Naive thymus-derived CD4-positive, alpha-beta T cell (primary cell): ENCODE measurements at regions not wholly inside any gene's neighbourhood (a gene's known extent, or its start where the extent isn't known, plus 50 kb on each side); places are given as distances from the start of the nearest gene placed in this dataset.

Experiments
- ATAC-seq: fragments of 150-1000 bp; cut with Tn5 transposase; 2 replicates; pipeline ENCODE4 v1.10.0; 2021; ENCODE audit warnings: mild to moderate bottlenecking, moderate library complexity
- CTCF ChIA-PET: fragments of 350-600 bp; sonication (Branson Sonifier 250); formaldehyde crosslinking; loops from one replicate; lab custom pipeline; 2021; ENCODE audit warnings: antibody characterized with exemption; lab: Charles Lee
- POLR2A ChIA-PET: fragments of 350-600 bp; sonication (Branson Sonifier 250); formaldehyde crosslinking; loops from one replicate; lab custom pipeline; 2021; ENCODE audit warnings: antibody characterized with exemption, inconsistent platforms; lab: Charles Lee
- DNase-seq, 9 donors: peaks; one replicate each; pipeline versions ENCODE4 v3.0.0 to v3.0.0-alpha.2; 2020 to 2022; ENCODE audit warnings: mixed read lengths in 1 of 9
- H3K27ac ChIP-seq: one replicate; pipeline ENCODE4 v1.7.0; 2013; ENCODE audit warnings: mild to moderate bottlenecking, low read depth, low read length, moderate library complexity
- H3K27me3 ChIP-seq, 2 donors: one replicate each; pipeline ENCODE4 v1.7.0; 2013; ENCODE audit warnings: low read length in 2 of 2, mild to moderate bottlenecking in 2 of 2, moderate library complexity in 2 of 2; ENCODE audit not compliant: control insufficient read depth in 2 of 2, insufficient read depth in 2 of 2
- H3K36me3 ChIP-seq, 3 experiments: 1 replicate in 2 of 3; 2 replicates in 1 of 3; pipeline ENCODE4 v1.7.0; 2013; ENCODE audit warnings: low read length in 3 of 3, mild to moderate bottlenecking in 3 of 3, moderate library complexity in 1 of 3; ENCODE audit not compliant: insufficient read depth in 3 of 3, control insufficient read depth in 2 of 3
- H3K4me1 ChIP-seq, 2 donors: one replicate each; pipeline ENCODE4 v1.7.0; 2013; ENCODE audit warnings: low read length in 2 of 2, mild to moderate bottlenecking in 2 of 2, moderate library complexity in 1 of 2; ENCODE audit not compliant: control insufficient read depth in 2 of 2, insufficient read depth in 2 of 2
- H3K4me3 ChIP-seq: 2 replicates; pipeline ENCODE4 v1.7.0; 2013; ENCODE audit warnings: mild to moderate bottlenecking, low read length
- H3K9me3 ChIP-seq, 3 experiments: 1 replicate in 2 of 3; 2 replicates in 1 of 3; pipeline ENCODE4 v1.7.0; 2013; ENCODE audit warnings: low read length in 3 of 3; ENCODE audit not compliant: control insufficient read depth in 2 of 3
- H3K27ac Mint-ChIP-seq, 9 donors: one replicate each; pipeline ENCODE4 v1.8.0; 2020 to 2022; ENCODE audit warnings: mixed read lengths in 9 of 9, mild to moderate bottlenecking in 8 of 9, moderate library complexity in 5 of 9, inconsistent platforms in 2 of 9
- H3K27me3 Mint-ChIP-seq, 5 donors: one replicate each; pipeline ENCODE4 v1.8.0; 2021 to 2022; ENCODE audit warnings: mixed read lengths in 5 of 5, mild to moderate bottlenecking in 1 of 5
- H3K36me3 Mint-ChIP-seq, 5 donors: one replicate each; pipeline ENCODE4 v1.8.0; 2020 to 2022; ENCODE audit warnings: mixed read lengths in 5 of 5, mild to moderate bottlenecking in 3 of 5, inconsistent platforms in 1 of 5
- H3K4me1 Mint-ChIP-seq, 7 donors: one replicate each; pipeline ENCODE4 v1.8.0; 2020 to 2022; ENCODE audit warnings: mixed read lengths in 7 of 7, mild to moderate bottlenecking in 3 of 7, inconsistent platforms in 1 of 7
- H3K4me3 Mint-ChIP-seq, 10 donors: one replicate each; pipeline ENCODE4 v1.8.0; 2020 to 2022; ENCODE audit warnings: mild to moderate bottlenecking in 10 of 10, mixed read lengths in 10 of 10, moderate library complexity in 6 of 10, inconsistent platforms in 2 of 10
- H3K9me3 Mint-ChIP-seq, 11 donors: one replicate each; pipeline ENCODE4 v1.8.0; 2020 to 2022; ENCODE audit warnings: mixed read lengths in 11 of 11, mild to moderate bottlenecking in 4 of 11, inconsistent platforms in 1 of 11, moderate library complexity in 1 of 11
- intact Hi-C, 2 donors: fragments of 100-400 bp; cut with micrococcal nuclease; formaldehyde crosslinking; loops; one replicate each; pipeline ENCODE4 v1.15.1; 2023

DNA sequence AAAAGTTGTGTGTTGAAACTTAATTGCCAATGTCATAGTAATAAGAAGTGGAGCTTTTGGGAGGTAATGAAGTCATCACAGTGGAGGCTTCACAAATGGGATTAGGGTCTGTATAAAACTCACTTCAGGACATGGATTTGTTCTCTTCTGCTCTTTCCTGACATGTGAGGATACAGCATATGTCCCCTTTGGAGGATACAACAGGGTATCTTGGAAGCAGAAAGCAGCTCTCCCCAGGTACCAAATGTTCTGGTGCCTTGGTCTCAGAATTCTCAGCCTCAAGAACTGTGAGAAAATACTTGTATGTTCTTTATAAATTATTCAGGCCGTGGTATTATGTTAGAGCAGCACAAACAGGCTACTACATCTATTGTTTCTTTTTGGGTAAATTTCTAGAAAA is 210.9 kb downstream of the DIPK2A start:
- DNase-seq (no peak), ATAC-seq (no peak)
- peaks cover 0 to under 1% (median 0%) of the 10 kb centered on the region in 7 donors for H3K4me1 Mint-ChIP-seq
- intact Hi-C loops = no loop called here
- H3K36me3 ChIP-seq = no peaks in the 10 kb centered on the region
- peaks cover 0 to 5% (median 0%) of the 10 kb centered on the region in 5 donors for H3K36me3 Mint-ChIP-seq
- H3K27ac ChIP-seq = no peak overlapping the region
- no peaks in the 10 kb centered on the region for H3K4me1 ChIP-seq
- H3K27ac Mint-ChIP-seq = no peak overlapping the region
- H3K4me3 Mint-ChIP-seq = no peak overlapping the region
- ChIA-PET CTCF (no interaction called here), POLR2A (no interaction called here)
- H3K4me3 ChIP-seq = no peak overlapping the region
- peaks cover 0 to 14% (median 8%) of the 10 kb centered on the region in 11 donors for H3K9me3 Mint-ChIP-seq
- H3K9me3 ChIP-seq = peaks cover 0 to 3% (median 0%) of the 10 kb centered on the region in 3 experiments
- H3K27me3 Mint-ChIP-seq = no peaks in the 10 kb centered on the region
- no peaks in the 10 kb centered on the region for H3K27me3 ChIP-seq

DNA sequence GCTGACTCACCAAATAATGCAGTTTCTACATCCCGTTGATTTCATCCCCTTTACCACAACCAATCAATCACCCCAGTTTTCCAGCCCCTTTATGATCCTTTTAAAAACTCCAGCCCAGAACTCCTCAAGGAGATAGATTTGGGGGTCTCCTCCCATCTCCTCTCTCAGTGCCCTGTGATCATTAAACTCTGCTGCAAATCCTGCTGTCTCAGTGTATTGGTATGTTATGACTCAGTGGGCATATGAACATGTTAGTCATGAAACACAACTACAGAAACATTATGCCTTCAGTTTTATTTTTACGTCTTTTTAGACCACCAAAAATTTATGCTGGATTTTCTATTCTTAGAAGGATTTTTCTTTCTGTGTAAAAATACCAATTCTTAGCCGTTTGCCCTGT is 213.7 kb downstream of the DIPK2A start:
- ATAC-seq = no peak
- H3K4me1 Mint-ChIP-seq = peaks cover 0 to 19% (median 10%) of the 10 kb centered on the region in 7 donors
- no peak overlapping the region for H3K4me3 ChIP-seq
- no peaks in the 10 kb centered on the region for H3K27me3 Mint-ChIP-seq
- H3K9me3 ChIP-seq = peaks cover 0 to 3% (median 0%) of the 10 kb centered on the region in 3 experiments
- H3K36me3 Mint-ChIP-seq = peaks cover 0 to 5% (median 0%) of the 10 kb centered on the region in 5 donors
- peaks cover 0 to 14% (median 8%) of the 10 kb centered on the region in 11 donors for H3K9me3 Mint-ChIP-seq
- H3K36me3 ChIP-seq = no peaks in the 10 kb centered on the region
- H3K4me1 ChIP-seq = no peaks in the 10 kb centered on the region
- no peak for DNase-seq
- H3K27me3 ChIP-seq = no peaks in the 10 kb centered on the region
- POLR2A ChIA-PET = no interaction called here
- no peak overlapping the region for H3K4me3 Mint-ChIP-seq
- no peak overlapping the region for H3K27ac ChIP-seq
- intact Hi-C loops = no loop called here
- no peak overlapping the region for H3K27ac Mint-ChIP-seq
- CTCF ChIA-PET = no interaction called here

DNA sequence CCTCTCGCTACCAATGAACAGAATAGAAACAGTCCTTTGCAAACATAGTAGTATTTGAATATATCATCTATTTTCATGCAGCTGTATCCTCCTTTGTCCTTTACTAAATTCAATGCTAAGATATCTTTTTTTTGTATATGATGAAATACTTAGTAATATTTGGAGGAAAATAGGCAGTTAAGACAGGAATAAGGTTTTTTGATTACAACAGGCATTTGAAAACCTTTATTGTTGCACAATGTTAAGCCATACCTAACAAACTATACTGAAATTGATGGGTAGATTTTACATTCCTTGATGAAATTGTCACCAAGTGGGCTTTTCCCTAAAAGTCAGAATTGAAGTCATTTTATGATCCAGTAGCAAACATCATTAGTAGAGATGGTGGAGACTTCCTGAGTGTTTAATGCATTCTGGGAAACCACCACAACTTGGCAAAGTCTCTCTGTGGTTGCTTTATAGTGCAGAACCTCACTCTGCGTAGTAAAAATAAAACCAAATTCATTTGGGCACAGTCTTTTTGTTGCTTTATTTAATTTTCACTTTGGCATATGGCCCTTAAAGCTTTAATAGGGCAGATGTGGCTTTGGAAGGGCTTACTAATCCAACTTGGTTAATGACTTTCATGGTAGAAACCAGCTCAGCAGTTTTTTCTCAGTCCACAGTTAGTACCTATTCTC is 216.0 kb downstream of the DIPK2A start:
- peaks cover 0 to 19% (median 10%) of the 10 kb centered on the region in 7 donors for H3K4me1 Mint-ChIP-seq
- no peak overlapping the region for H3K27ac ChIP-seq
- H3K4me1 ChIP-seq = no peaks in the 10 kb centered on the region
- no peaks in the 10 kb centered on the region for H3K27me3 Mint-ChIP-seq
- DNase-seq = no peak
- peaks cover 0 to 24% (median 8%) of the 10 kb centered on the region in 11 donors for H3K9me3 Mint-ChIP-seq
- peaks cover 0 to 5% (median 0%) of the 10 kb centered on the region in 5 donors for H3K36me3 Mint-ChIP-seq
- H3K36me3 ChIP-seq = no peaks in the 10 kb centered on the region
- ChIA-PET CTCF (no interaction called here), POLR2A (no interaction called here)
- no peak overlapping the region for H3K27ac Mint-ChIP-seq
- peaks cover 0 to 3% (median 0%) of the 10 kb centered on the region in 3 experiments for H3K9me3 ChIP-seq
- H3K4me3 Mint-ChIP-seq = peak overlapping the region in 2 of 10 donors; percentile 5 to 35
- intact Hi-C loops = no loop called here
- no peak overlapping the region for H3K4me3 ChIP-seq
- no peak for ATAC-seq
- H3K27me3 ChIP-seq = no peaks in the 10 kb centered on the region

DNA sequence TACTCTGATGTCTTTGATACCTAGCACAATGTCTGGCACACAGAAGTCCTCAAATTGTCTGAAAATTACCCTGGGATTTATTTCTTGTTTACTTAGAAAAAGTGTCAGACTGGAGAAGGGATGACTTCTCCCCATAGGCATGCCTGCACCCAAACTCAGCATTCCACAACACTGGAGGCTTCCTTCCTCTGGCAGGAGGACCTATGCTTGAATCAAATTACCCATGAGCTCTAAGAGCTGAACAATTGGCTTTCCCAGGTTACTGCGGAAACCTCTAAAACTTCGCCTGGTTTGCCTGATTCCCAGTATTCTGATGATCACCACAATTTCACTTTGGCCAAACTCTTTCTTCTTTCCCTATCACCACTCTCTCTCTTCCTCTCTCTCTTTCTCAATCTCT is 217.4 kb downstream of the DIPK2A start:
- Histone ChIP-seq H3K9me3 (peaks cover 0 to 3% (median 0%) of the 10 kb centered on the region in 3 experiments), H3K36me3 (no peaks in the 10 kb centered on the region), H3K4me3 (no peak overlapping the region), H3K27me3 (no peaks in the 10 kb centered on the region), H3K27ac (no peak overlapping the region), H3K4me1 (no peaks in the 10 kb centered on the region)
- intact Hi-C loops = no loop called here
- Mint-ChIP-seq H3K4me1 (peaks cover 0 to 19% (median 10%) of the 10 kb centered on the region in 7 donors), H3K9me3 (peaks cover 3 to 33% (median 11%) of the 10 kb centered on the region in 11 donors), H3K27me3 (no peaks in the 10 kb centered on the region), H3K27ac (no peak overlapping the region), H3K4me3 (no peak overlapping the region), H3K36me3 (peaks cover 0 to 5% (median 0%) of the 10 kb centered on the region in 5 donors)
- no peak for DNase-seq
- ChIA-PET POLR2A (no interaction called here), CTCF (no interaction called here)
- no peak for ATAC-seq

DNA sequence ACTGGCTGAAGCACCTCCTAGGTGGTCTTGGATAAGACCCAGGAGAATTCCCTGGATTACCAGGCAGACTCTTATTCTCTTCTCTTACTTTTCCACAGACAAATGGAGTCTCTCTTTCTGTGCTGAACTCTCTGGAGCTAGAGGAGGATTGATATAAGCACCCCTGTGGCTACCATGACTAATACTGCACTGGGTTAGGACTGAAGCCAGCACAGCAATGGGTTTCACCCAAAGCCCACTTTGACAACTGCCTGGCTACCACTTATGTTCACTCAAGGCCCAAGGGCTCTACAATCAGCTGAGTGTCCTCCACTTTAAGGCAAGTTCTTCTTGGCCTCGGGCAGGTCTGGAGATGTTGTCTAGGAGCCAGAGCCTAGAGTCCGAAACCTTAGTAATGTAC is 225.5 kb downstream of the DIPK2A start:
- ChIA-PET CTCF (no interaction called here), POLR2A (no interaction called here)
- no peak for ATAC-seq
- H3K27ac Mint-ChIP-seq = no peak overlapping the region
- no peak for DNase-seq
- intact Hi-C loops = no loop called here
- H3K36me3 Mint-ChIP-seq = peaks cover 0 to 6% (median 0%) of the 10 kb centered on the region in 5 donors
- Histone ChIP-seq H3K36me3 (no peaks in the 10 kb centered on the region), H3K9me3 (no peaks in the 10 kb centered on the region), H3K27ac (no peak overlapping the region), H3K4me3 (no peak overlapping the region), H3K4me1 (no peaks in the 10 kb centered on the region), H3K27me3 (no peaks in the 10 kb centered on the region)
- H3K9me3 Mint-ChIP-seq = peaks cover 3 to 55% (median 18%) of the 10 kb centered on the region in 11 donors
- H3K4me1 Mint-ChIP-seq = no peaks in the 10 kb centered on the region
- no peak overlapping the region for H3K4me3 Mint-ChIP-seq
- peaks cover 0 to 19% (median 4%) of the 10 kb centered on the region in 5 donors for H3K27me3 Mint-ChIP-seq

DNA sequence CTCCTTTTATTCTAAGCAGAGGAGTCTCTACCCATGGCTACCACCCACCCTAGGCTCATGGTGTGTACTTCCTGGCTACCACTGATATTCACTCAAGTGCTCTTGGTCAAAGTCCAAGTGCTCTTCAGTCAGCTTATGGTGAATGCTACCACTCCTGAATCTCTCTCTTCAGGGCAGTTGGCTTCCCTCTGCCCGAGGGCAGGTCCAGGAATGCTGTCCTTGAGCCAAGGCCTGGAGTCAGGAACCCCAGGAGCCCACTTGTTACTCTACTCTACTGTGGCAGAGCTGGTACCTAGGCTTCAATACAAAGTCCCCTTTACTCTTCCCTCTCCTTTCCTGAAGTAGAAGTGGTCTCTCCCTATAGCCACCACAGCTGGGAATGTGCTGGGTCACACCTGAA is 226.0 kb downstream of the DIPK2A start:
- Mint-ChIP-seq H3K27me3 (peaks cover 0 to 19% (median 4%) of the 10 kb centered on the region in 5 donors), H3K36me3 (peaks cover 0 to 6% (median 0%) of the 10 kb centered on the region in 5 donors), H3K4me1 (no peaks in the 10 kb centered on the region), H3K4me3 (no peak overlapping the region), H3K27ac (no peak overlapping the region), H3K9me3 (peaks cover 3 to 52% (median 18%) of the 10 kb centered on the region in 11 donors)
- H3K4me3 ChIP-seq = no peak overlapping the region
- H3K27ac ChIP-seq = no peak overlapping the region
- ATAC-seq (no peak), DNase-seq (no peak)
- POLR2A ChIA-PET = no interaction called here
- no peaks in the 10 kb centered on the region for H3K36me3 ChIP-seq
- intact Hi-C loops = no loop called here
- H3K27me3 ChIP-seq = no peaks in the 10 kb centered on the region
- no peaks in the 10 kb centered on the region for H3K9me3 ChIP-seq
- no peaks in the 10 kb centered on the region for H3K4me1 ChIP-seq
- CTCF ChIA-PET = no interaction called here

DNA sequence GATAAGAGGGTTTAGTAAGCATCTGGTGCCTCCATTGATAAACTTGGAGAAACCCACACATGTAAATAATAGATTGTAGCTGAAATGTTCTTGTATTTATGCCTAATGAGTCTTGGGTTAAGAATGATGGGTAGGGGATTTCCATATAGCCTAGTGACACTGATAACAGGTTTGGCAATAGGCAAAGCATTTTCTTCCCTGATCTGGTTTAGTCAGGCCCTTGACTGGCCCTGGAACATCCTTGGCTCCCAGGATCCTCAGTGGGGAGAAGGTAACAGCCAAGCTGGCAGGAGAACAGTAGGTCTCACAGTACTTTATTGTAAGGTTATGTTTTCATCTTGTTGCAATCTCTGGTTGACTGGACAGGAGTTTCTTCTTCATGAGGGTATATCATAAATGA is 228.4 kb downstream of the DIPK2A start:
- intact Hi-C loops = no loop called here
- ChIA-PET CTCF (no interaction called here), POLR2A (no interaction called here)
- H3K4me3 ChIP-seq = no peak overlapping the region
- no peak overlapping the region for H3K27ac Mint-ChIP-seq
- DNase-seq = no peak
- peaks cover 1 to 35% (median 8%) of the 10 kb centered on the region in 11 donors for H3K9me3 Mint-ChIP-seq
- no peak overlapping the region for H3K4me3 Mint-ChIP-seq
- no peaks in the 10 kb centered on the region for H3K4me1 ChIP-seq
- H3K27me3 Mint-ChIP-seq = peaks cover 0 to 14% (median 9%) of the 10 kb centered on the region in 5 donors
- H3K9me3 ChIP-seq = no peaks in the 10 kb centered on the region
- no peaks in the 10 kb centered on the region for H3K36me3 ChIP-seq
- ATAC-seq = no peak
- no peaks in the 10 kb centered on the region for H3K27me3 ChIP-seq
- no peak overlapping the region for H3K27ac ChIP-seq
- peaks cover 0 to 2% (median 0%) of the 10 kb centered on the region in 5 donors for H3K36me3 Mint-ChIP-seq
- no peaks in the 10 kb centered on the region for H3K4me1 Mint-ChIP-seq
